ENCODE measurements at regions not wholly inside any gene's neighbourhood (a gene's known extent, or its start where the extent isn't known, plus 50 kb on each side); places are given as distances from the start of the nearest gene placed in this dataset.
"Not testable (repeated sequence)": the region's sequence is repeated elsewhere in the genome, so short reads cannot be mapped to it uniquely, and the experiment has no call there.

- no peak for DNase-seq (ENCODE audit: low read depth)
Measured at GRCh38 chr16:61432421-61432820, 603.8 kb downstream of the CDH8 start.

GRCh38 chr16:61421111-61421510, 615.1 kb downstream of the CDH8 start:
- DNase-seq (ENCODE audit: low read depth), result no peak

DNA sequence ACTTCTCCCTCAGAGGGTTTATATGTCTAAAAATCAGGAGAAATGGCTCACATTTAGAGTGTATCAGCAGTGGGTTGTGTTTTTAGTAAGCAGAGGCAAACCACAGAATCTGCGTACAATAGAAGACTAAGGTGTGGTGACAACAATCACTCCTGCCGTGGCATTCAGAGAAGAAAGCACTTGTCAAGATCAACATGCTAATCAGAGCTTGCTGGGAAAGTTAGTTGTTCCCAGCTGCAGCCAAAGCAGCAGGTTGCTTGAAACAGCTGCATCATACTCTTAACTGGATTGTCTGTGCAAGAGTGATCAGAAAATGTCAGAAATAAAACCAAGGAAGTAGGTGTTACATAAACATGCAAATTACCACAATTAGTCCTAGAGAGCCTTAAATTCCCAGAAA, 616.4 kb downstream of the CDH8 start:
- DNase-seq (ENCODE audit: low read depth), result no peak

DNA sequence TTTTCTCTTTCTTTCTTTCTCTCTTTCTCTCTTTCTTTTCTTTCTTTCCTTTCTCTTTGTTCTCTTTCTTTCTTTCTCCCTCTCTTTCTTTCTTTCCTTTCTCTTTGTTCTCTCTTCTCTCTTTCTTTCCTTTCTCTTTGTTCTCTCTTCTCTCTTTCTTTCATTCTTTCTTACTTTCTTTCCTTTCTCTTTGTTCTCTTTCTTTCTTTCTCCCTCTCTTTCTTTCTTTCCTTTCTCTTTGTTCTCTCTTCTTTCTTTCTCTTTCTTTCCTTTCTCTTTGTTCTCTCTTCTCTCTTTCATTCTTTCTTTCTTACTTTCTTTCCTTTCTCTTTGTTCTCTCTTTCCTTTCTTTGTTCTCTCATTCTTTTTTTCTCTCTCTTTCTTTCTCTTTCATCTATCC, 617.4 kb downstream of the CDH8 start:
- DNase-seq (ENCODE audit: low read depth), result not testable (repeated sequence)

DNA sequence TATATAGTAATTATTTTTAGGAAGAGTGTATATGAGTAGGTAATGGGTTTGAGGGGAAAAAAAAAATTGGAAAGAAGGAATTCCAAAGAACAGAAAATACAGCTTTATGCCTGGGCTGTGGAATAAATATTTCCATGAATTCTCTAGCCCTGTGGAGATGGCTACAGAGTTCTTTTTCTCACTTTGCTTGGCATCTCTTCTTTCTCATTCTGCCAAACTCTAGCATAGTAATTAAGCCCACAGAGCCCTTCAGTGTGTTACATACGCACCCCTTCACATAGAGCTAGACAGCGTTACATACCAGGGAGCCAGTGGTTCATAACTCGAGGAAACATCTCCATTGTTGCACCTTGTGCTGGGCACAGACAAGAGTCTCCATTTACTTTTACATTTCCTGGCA, 621.1 kb downstream of the CDH8 start:
- DNase-seq (ENCODE audit: low read depth), result no peak

DNA sequence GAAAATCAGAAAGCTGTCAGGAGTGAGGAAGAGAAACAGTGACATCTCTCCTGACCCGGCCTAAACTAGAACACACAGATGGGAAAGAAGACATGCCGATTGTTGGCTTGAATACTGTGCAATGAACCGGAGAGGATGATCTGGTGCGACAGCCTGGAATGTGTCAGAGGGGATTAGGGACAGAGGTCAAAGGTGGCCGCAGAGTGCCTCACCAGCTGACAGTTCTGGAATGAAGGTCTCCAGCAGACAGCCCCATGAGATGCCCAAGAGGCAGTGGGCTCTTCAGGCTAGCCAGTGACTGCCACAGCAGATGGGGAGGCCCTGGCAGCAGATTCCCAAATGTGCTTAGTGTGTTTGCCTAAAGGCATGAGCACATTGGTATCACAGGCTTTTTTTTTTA, 623.2 kb downstream of the CDH8 start:
- no peak for DNase-seq (ENCODE audit: low read depth)

DNA sequence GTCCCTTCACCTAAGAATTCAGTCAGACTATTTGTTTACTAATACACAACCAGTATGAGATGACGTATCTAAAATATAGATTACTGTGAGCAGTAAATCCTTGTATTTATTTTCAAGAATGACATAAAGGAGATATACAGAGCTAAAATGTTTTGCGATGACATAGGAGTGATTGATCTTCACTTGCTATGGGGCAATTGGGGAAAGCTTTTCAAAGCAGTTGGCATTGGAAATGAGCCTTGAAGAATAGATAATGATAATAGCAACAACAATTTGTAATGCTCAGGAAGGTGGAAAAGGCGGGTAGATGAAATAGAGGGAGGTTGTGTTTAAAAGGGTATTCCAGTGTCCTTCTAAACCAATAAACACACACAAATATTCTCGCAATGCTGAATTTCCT, 623.7 kb downstream of the CDH8 start:
- DNase-seq (ENCODE audit: low read depth), result no peak

DNA sequence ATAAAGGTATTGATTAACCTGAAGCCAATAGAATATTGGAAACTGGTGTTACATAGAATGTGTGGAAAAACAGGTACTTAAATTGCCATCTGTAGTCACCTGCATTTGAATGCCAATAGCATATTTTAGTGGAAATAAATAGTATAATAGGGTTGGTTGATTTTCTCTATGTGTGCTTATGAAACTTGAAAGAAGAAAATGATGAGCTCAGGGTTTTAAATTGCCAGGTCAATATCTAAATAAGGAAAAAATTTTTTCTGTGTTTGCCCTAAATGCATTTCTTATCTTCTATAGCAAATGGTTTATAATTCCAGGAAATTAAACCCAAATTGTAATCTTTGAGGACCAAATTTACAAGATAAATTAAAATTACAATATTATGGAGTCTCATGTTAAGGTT, 626.6 kb downstream of the CDH8 start:
- no peak for DNase-seq (ENCODE audit: low read depth)

DNA sequence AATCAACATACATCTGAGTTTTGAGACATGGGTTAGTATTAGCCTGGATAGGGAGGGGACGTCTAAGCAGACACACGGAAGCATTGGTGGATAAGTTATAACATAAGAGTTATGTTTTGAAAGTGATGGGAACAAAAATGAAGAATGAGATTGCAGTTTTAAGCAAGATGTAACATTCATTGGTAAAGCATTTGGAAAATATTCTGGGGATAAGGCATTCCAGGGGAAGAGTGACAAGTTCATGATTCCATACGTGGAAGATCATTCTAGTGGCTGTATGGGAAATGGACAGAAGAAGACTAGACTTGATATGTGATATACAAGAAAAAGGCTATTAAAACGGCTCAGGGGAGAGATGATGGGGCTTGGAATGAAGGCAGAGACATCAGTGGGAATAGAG, 632.9 kb downstream of the CDH8 start:
- DNase-seq (ENCODE audit: low read depth), result no peak

GRCh38 chr16:61391896-61392295, 644.3 kb downstream of the CDH8 start:
- no peak for DNase-seq (ENCODE audit: low read depth)

- no peak for DNase-seq (ENCODE audit: low read depth)
Measured at GRCh38 chr16:61390965-61391637, 645.1 kb downstream of the CDH8 start.

DNA sequence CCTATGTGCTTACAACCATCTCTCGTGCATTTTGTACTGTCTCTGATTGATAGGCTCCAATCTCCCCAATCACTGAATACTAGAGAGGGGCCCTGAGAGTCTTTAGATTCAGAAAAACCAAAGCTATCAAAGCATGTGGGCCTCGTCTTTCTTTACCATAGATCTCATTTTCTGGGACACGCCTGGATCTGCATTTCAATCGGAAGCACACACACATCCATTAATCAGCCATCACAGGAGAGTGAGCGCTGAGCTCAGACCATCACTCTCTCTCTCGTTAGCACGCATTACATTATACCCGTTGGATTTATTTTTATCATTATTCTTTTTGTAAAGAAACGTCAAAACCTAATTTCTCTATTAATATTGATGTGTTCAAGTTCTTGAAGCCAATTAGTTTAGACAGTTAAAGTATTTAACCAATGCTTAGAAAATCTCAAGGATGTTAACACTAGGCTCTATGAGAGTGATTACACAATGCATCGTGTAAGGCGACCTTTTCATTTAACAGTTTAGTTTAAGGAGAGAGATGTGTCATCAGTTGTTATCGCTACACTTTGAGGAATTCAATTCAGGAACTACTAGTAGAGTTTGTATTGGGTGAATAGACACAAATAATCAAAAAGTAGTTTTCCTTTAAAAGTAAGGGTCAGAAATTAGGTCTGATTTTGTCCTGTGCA, 650.7 kb downstream of the CDH8 start:
- no peak for DNase-seq (ENCODE audit: low read depth)

DNA sequence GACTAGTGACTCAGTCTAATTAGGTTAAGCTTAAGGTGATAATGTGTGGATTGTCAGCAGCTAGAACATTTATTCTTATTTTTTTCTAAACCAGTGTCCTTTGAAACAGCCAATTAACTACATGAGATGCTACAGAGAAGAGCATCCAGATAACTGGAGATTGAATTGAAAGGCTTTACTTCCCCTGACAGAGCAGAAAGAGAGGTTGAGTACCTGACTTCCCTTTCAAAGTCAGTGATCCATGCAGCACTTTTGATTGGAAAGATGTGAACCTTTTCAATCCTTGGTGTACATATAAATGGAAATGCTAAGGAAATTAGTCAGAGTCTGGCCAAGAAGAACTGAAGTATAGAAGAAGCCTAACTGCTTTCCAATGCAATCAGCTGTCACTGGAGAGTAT, 653.8 kb downstream of the CDH8 start:
- no peak for DNase-seq (ENCODE audit: low read depth)

DNA sequence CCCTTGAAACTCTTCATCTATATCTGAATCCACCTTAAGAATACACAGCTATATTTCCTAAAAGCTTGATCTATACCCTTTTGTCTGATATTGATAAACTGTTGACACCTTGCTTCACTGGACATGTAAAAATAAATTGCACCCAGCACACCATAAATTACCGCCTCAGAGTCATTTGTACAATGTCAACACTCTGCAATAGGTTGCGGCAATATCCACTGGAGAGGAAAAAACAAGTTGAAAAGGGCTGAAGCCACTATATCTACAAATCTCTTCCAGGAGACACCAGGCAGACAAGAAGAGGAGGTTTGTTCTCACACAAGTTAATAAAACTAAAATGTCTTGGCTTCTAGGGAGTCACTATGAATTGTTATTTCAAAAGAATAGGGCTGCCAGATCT, 656.9 kb downstream of the CDH8 start:
- no peak for DNase-seq (ENCODE audit: low read depth)

GRCh38 chr16:61374071-61374470, 662.2 kb downstream of the CDH8 start:
- DNase-seq (ENCODE audit: low read depth), result no peak

GRCh38 chr16:61371881-61372280, 664.4 kb downstream of the CDH8 start:
- DNase-seq (ENCODE audit: low read depth), result no peak

- no peak for DNase-seq (ENCODE audit: low read depth)
Measured at GRCh38 chr16:61371388-61371787, 664.9 kb downstream of the CDH8 start.

- DNase-seq (ENCODE audit: low read depth), result no peak
Measured at GRCh38 chr16:61370564-61370963, 665.7 kb downstream of the CDH8 start.

DNA sequence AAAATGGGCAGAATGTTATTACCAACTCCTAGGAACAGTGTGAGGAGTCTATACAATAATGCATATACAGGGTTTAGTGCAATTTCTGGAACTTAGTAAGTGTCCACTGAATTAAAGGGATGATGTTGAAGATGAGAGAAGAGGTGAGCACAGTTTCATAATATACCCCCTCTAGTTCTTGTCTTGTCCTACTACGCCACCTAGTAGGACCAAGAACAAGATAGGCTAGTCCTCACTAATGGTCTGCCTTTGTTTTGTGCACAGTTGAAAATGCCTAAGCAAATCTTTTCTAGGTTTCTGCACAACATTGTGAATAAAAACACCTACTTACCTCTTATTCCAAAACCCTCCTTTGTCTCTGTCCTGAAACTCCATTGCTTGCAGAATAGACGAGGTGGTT, 670.2 kb downstream of the CDH8 start:
- DNase-seq (ENCODE audit: low read depth), result no peak

DNA sequence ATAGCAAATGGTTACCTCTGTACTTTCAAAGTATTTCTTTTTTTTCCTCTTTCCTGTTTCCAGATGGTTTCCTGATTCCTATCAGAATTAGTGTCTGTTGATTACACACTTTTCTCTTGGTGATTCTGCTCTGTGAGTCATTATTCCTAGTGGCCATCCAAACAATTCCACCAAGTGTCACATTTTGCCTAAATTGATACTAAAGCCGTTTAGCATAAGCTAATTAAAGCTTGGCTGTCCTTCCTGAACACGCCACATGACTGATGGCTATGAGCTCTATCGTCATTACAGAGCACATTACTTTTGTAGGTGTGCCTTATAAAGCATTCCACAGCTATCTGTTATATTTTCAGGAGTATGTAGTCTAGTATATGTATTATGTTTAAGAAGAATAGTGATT, 671.2 kb downstream of the CDH8 start:
- no peak for DNase-seq (ENCODE audit: low read depth)

- DNase-seq (ENCODE audit: low read depth), result no peak
Measured at GRCh38 chr16:61362585-61362984, 673.7 kb downstream of the CDH8 start.

DNA sequence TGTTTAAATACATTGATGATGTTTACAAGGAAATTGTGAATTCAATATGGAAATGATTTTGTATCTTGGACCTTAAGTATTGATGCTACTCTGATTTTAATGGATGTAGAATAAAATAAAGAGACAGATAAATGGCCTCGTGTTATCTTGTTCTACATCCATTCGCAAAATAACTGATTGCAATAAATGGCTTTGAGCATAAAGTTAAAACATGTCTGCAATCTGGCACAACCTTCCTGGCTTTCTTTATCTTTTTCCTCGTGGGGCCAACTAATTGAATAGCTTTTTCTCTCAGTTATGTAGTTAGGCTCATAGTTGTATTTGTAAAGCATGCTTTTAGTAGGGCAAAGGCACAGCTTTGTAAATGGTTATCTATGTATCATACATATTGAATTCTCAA, 691.4 kb downstream of the CDH8 start:
- DNase-seq (ENCODE audit: low read depth), result no peak

- DNase-seq (ENCODE audit: low read depth), result no peak
Measured at GRCh38 chr16:61332461-61332860, 703.8 kb downstream of the CDH8 start.

GRCh38 chr16:61324044-61324443, 712.2 kb downstream of the CDH8 start:
- no peak for DNase-seq (ENCODE audit: low read depth)

Data from M059J (cell line).